ENCODE measurements at regions not wholly inside any gene's neighbourhood (a gene's known extent, or its start where the extent isn't known, plus 50 kb on each side); places are given as distances from the start of the nearest gene placed in this dataset.

GRCh38 chr1:72557446-72558049 lies 275.2 kb upstream of the NEGR1 start:
- peak; percentile 66 for DNase-seq (ENCODE audit: low read depth)

DNA sequence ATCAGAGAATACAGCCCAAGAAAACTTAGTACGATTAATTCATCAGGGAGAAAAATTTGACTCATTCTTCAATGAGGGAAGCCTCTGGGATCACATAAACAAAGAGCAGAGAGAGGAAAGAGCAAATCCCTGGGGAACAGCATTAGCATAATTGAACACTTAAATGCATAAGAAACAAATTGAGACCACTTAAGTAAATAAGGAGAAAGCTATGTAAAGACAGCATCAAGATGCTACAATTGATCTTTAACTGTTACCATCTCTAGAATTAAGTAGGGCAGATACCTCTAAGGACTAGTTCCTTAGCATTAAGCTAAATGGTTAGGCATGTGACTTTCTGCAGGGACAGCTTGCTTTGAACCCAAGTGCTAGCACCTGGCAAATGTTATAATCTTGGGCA lies 265.1 kb upstream of the NEGR1 start:
- no peak for DNase-seq (ENCODE audit: low read depth)

- DNase-seq (ENCODE audit: low read depth), result no peak
These were observed 258.3 kb upstream of the NEGR1 start for GRCh38 chr1:72540674-72541073.

GRCh38 chr1:72535470-72535869 lies 253.1 kb upstream of the NEGR1 start:
- no peak for DNase-seq (ENCODE audit: low read depth)

- no peak for DNase-seq (ENCODE audit: low read depth)
These were observed 248.3 kb upstream of the NEGR1 start for GRCh38 chr1:72530646-72531045.

- DNase-seq (ENCODE audit: low read depth), result peak; percentile 20
These were observed 244.6 kb upstream of the NEGR1 start for GRCh38 chr1:72526926-72527325.

DNA sequence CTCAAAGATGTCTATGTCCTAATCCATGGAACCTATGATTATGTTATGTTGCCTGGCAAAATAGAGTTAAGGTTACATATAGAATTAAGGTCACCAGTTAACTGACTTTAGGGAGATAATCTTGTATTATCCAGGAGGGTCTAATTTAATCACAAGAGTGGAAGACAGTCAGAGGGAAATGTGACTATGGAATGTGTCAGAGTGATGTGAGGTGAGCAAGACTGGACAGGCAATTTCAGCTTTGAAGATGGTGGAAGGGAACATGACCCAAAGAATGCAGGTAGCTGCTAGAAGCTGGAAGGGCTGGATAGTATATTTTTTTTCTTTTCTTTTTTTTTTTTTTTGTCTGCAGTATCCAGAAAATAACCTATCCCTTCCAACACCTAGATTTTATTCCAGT lies 241.7 kb upstream of the NEGR1 start:
- DNase-seq (ENCODE audit: low read depth), result no peak

- no peak for DNase-seq (ENCODE audit: low read depth)
These were observed 239.3 kb upstream of the NEGR1 start for GRCh38 chr1:72521659-72522058.

GRCh38 chr1:72516826-72517225 lies 234.5 kb upstream of the NEGR1 start:
- no peak for DNase-seq (ENCODE audit: low read depth)

- no peak for DNase-seq (ENCODE audit: low read depth)
These were observed 233.9 kb upstream of the NEGR1 start for GRCh38 chr1:72516264-72516663.

GRCh38 chr1:72498371-72498770 lies 216.0 kb upstream of the NEGR1 start:
- no peak for DNase-seq (ENCODE audit: low read depth)

DNA sequence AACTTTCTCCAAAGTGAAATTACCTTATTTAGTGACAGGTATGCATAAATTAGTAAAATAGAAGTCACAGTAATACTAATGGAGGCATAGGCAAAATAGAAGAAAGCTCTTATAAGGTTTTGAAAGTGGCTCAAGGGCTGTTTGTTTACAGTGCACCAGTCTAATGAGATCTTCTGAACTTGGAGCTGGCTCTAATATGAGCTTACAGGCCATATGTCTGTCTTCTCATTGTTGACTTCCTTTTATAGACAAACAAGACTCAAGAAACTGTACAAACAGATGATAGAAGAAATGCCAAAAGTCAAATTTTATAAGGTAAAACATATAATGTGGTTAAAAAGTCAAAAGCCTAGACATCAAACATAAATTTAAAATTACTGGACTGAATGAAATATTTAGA lies 207.5 kb upstream of the NEGR1 start:
- DNase-seq (ENCODE audit: low read depth), result no peak

DNA sequence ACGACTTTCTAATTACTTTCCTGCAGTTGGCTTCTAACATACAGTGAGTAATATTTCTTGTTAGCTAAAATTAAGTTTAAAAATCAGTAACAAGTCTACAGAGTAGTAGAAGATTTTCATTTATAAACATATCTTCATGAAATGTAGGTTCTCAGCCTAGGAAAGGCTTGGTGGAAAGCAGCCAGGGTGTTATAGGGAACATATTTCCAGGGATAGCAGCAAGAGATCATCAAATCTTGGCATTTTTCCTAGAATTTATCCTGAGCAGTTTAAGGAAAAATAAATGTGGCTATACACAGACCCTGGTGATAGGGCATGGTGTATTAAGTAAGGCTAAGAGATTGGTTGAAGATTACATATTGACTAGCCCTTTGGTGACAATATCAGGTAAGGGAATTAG lies 203.5 kb upstream of the NEGR1 start:
- peak; percentile 1 for DNase-seq (ENCODE audit: low read depth)

- DNase-seq (ENCODE audit: low read depth), result peak; percentile 1
These were observed 201.6 kb upstream of the NEGR1 start for GRCh38 chr1:72483846-72484357.

GRCh38 chr1:72482736-72483413 lies 200.5 kb upstream of the NEGR1 start:
- DNase-seq (ENCODE audit: low read depth), result no peak

DNA sequence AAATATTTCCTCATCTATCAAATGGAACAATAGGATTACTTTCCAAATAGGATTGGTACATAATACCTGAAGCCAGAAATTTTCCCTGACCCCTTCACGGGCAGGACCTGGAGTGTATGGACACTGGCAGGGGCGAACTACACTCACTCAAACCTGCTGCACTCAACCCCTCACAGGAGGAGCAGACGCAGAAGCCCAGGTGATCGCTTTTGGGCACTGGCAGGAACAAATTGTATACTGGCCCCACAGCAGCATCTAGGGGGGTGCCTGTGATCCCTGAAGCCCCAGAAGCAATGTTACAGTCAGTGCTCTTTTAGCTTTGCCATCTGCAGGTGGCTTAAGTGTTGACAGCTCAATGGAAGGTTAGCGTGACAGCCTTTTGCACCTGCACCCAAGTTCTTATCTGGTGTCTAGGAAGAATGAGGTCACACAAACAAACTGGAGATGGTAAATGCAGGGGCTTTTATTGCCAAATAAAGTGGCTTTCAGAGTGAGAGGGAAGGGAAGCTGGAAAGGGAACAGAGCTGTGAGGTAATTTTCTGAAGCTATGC lies 199.2 kb upstream of the NEGR1 start:
- DNase-seq (ENCODE audit: low read depth), result no peak

GRCh38 chr1:72466376-72466775 lies 184.0 kb upstream of the NEGR1 start:
- no peak for DNase-seq (ENCODE audit: low read depth)

DNA sequence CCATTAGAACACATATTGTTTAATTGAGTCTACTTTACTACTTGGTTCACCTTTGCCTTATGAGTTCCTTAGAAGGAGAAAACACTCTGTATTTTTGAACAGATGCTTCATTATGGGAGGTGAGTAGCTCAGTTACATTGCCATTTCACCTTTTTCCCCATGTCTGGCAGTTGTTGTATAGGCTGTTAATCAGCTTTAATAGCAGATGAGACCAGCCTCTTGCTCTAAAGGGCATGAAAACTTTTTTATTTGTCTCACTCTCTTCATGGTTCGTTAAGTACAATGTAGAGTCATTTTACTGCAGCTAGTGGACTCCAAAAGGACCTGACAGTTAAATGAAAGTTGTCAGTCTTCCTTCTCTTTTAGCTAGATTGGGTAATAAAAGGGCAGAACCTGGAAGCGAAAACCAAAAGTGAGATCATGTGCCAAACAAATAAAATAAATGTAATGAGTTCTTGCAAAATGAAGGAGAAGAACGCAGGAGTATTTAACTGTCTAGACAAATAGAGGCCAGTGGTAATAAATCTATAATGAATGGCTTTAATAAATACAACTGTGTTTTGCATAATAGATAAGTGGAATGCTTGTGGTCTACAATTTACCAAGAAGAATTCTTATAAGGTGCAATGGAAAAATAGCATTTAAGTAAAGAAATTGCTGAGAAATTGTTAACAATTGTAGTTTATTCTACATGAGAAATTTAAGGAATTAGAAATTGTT lies 180.0 kb upstream of the NEGR1 start:
- no peak for DNase-seq (ENCODE audit: low read depth)

GRCh38 chr1:72442262-72442661 lies 159.9 kb upstream of the NEGR1 start:
- no peak for DNase-seq (ENCODE audit: low read depth)

GRCh38 chr1:72439036-72439435 lies 156.7 kb upstream of the NEGR1 start:
- no peak for DNase-seq (ENCODE audit: low read depth)

DNA sequence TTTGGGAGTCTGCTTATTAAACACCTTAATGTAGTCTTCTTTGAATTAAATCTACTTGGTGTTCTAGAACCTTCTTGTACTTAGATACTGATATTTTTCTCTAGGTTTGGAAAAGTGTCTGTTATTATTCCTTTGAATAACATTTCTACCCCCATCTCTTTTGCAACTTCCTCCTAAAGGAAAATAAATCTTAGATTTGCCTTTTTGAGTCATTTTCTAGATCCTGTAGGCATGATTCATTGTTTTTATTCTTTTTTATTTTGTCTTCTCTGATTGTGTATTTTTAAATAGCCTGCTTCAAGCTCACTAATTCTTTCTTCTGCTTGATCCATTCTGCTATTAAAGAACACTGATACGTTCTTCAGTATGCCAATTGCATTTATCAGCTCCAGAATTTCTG lies 155.9 kb upstream of the NEGR1 start:
- DNase-seq (ENCODE audit: low read depth), result no peak

GRCh38 chr1:72435025-72435424 lies 152.7 kb upstream of the NEGR1 start:
- peak; percentile 89 for DNase-seq (ENCODE audit: low read depth)
